22Rv1 (cell line): ENCODE measurements at regions not wholly inside any gene's neighbourhood (a gene's known extent, or its start where the extent isn't known, plus 50 kb on each side); places are given as distances from the start of the nearest gene placed in this dataset.

Experiments used
- H3K27ac ChIP-seq: fragments of 450-650 bp; 2 replicates; pipeline ENCODE4 v1.5.1; 2017
- CTCF ChIP-seq: fragments of 450-650 bp; IDR thresholded peaks from 2 replicates; pipeline ENCODE4 v1.5.1; 2017; ENCODE audit warnings: mild to moderate bottlenecking
- ZFX ChIP-seq: fragments of 450-650 bp; IDR thresholded peaks from 2 replicates; pipeline ENCODE4 v1.6.1; 2017; ENCODE audit warnings: antibody characterized with exemption, borderline replicate concordance

DNA sequence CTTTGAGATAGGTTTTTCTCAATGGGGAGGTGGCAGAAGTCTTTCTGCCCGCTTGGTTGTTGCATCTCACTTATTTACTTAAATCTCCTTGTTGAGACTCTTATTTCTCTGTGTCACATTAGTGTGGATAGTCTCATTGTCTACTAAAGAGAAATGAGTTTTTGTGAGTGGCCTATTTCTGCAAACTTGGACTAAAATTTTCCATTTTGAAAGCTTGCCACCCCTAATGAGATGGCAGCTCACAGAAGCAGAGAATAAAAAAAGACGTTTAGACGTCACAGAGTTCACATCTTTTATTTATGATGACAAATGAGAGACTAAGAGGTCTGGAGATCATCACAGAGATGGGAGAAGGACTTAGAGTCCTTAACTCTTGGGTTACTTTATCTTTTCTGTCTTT is 262.7 kb upstream of the PHYHIPL start:
- TF ChIP-seq ZFX (no peak), CTCF (no peak)
- H3K27ac ChIP-seq: no peak overlapping the region

- no peak overlapping the region for H3K27ac ChIP-seq
- TF ChIP-seq CTCF (no peak), ZFX (no peak)
Observed at GRCh38 chr10:58918887-58919286, 257.6 kb upstream of the PHYHIPL start.

- no peak overlapping the region for H3K27ac ChIP-seq
- TF ChIP-seq ZFX (no peak), CTCF (no peak)
Observed at GRCh38 chr10:58919927-58920654, 256.4 kb upstream of the PHYHIPL start.

GRCh38 chr10:58920655-58921003 is 255.8 kb upstream of the PHYHIPL start:
- H3K27ac ChIP-seq: no peak overlapping the region
- TF ChIP-seq ZFX: no peak
- no peak for TF ChIP-seq CTCF

- no peak for TF ChIP-seq CTCF
- no peak for TF ChIP-seq ZFX
- H3K27ac ChIP-seq: no peak overlapping the region
Observed at GRCh38 chr10:58921421-58921855, 255.0 kb upstream of the PHYHIPL start.

GRCh38 chr10:58925381-58925780 is 251.1 kb upstream of the PHYHIPL start:
- no peak overlapping the region for H3K27ac ChIP-seq
- TF ChIP-seq ZFX (no peak), CTCF (no peak)

GRCh38 chr10:58930500-58930899 is 245.9 kb upstream of the PHYHIPL start:
- TF ChIP-seq ZFX (no peak), CTCF (no peak)
- H3K27ac ChIP-seq: no peak overlapping the region
